Esophagus squamous epithelium (tissue), 4 donors: ENCODE measurements at regions not wholly inside any gene's neighbourhood (a gene's known extent, or its start where the extent isn't known, plus 50 kb on each side); places are given as distances from the start of the nearest gene placed in this dataset.

Source experiments
- CTCF ChIP-seq, 6 experiments: fragments of 450-650 bp in 4 of 6; fragments of 200-600 bp in 2 of 6; sonication (generic) in 2 of 6; IDR thresholded peaks; one replicate each; pipeline ENCODE4 v1.5.1; 2016 to 2019; ENCODE audit warnings: antibody characterized with exemption in 6 of 6, mild to moderate bottlenecking in 4 of 6, moderate library complexity in 4 of 6
- POLR2A ChIP-seq, 4 donors: fragments of 450-650 bp; IDR thresholded peaks; one replicate each; pipeline ENCODE4 v1.6.1; 2017; ENCODE audit warnings: antibody characterized with exemption in 4 of 4, mild to moderate bottlenecking in 4 of 4, moderate library complexity in 3 of 4

- TF ChIP-seq CTCF (IDR thresholded peaks at IDR 0.05) = no peak
- no peak for TF ChIP-seq POLR2A (IDR thresholded peaks at IDR 0.05)
Measured at GRCh38 chr5:161009817-161010216, 157.8 kb upstream of the ATP10B start.
